HG02759 (cell line): ENCODE measurements at regions not wholly inside any gene's neighbourhood (a gene's known extent, or its start where the extent isn't known, plus 50 kb on each side); places are given as distances from the start of the nearest gene placed in this dataset.
"Not testable (repeated sequence)": the region's sequence is repeated elsewhere in the genome, so short reads cannot be mapped to it uniquely, and the experiment has no call there.

ENCODE experiments used
- ATAC-seq: cut with Tn5 transposase; IDR thresholded peaks from one replicate; pipeline ENCODE4 v1.9.1; 2021; ENCODE audit warnings: mild to moderate bottlenecking, moderate library complexity; ENCODE audit not compliant: unreplicated experiment

DNA sequence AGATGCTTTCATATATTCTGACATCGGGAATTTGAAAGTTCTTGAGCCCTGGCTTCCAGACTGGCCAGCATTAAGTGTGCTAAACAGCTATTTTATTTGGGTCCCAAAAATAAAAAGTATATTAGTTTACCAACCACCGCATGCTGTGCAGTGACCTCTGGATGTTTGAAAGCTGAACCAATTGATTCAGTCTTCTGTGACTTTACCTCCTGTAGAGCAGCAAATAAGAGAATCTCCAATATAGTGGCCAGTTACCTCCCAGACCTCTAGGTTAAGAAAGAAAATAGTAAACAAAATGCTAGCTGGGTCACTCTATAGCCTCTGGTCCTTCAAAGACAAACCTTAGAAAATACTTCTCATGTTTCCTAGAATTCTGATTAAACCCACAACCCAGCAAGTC lies 424.6 kb upstream of the NFE2L3 start:
- ATAC-seq, result no peak

DNA sequence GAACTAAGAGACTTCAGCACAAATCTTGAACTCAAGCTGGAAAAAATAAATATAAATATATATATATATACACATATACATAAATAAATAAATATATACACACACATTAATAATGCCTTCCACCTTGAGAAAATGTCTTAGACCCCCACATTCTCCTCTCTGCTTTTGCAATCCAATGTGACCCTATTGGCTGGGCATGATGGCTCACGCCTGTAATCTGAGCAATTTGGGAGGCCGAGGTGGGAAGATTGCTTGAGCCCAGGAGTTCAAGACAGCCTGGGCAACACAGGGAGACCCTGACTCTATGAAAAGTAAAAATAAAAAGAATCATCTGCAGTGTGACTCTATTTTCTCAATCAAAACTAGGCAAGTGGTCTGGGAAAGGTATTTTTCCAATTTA lies 424.1 kb upstream of the NFE2L3 start:
- ATAC-seq, result no peak

GRCh38 chr7:25731068-25731845 lies 420.7 kb upstream of the NFE2L3 start:
- ATAC-seq, result no peak

DNA sequence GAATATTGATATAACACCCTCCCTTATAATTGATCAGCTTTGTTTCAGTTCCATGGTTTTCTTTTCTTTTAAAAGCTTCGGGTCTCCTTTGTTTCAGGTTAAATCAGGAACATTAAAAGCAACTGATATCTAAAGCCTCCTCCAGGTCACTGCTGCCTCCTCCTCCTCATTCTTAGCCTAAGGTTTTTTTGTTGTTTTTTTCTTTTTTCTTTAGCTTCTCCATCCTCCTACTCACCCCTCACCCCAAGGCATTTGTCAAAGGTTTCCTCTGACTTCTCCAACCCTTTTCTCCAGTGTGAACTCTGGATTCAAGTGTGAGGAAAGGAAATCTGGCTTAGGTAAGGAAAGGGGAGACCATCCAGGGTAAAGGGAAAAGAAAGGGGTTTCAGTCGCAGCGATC lies 420.2 kb upstream of the NFE2L3 start:
- no peak for ATAC-seq

DNA sequence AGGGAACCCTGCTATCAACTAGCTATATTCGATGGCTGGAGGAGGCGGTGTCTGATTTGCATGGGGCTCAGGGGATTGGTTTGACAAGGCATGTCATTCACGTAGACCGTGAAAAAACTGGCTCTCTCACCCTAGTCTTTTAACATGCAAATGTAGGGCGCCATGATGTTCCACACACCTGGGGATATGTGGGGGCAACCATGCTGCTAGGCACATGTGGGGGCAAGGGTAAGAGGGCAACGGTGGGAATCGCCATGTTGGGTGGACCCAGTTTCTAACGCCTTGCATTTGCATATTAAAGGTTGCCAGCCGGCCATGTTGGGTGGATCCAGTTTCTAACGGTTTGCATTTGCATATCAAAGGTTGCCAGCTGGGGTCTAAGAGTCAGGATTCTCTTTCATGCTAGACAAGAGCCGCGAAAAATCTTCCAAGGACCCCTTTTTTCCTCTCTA lies 419.2 kb upstream of the NFE2L3 start:
- no peak for ATAC-seq

- no peak for ATAC-seq
Observed at GRCh38 chr7:25735674-25736242, 416.2 kb upstream of the NFE2L3 start.

GRCh38 chr7:25738528-25738927 lies 413.5 kb upstream of the NFE2L3 start:
- no peak for ATAC-seq

GRCh38 chr7:25739143-25739542 lies 412.9 kb upstream of the NFE2L3 start:
- ATAC-seq, result no peak

- no peak for ATAC-seq
Observed at GRCh38 chr7:25742316-25742715, 409.7 kb upstream of the NFE2L3 start.

DNA sequence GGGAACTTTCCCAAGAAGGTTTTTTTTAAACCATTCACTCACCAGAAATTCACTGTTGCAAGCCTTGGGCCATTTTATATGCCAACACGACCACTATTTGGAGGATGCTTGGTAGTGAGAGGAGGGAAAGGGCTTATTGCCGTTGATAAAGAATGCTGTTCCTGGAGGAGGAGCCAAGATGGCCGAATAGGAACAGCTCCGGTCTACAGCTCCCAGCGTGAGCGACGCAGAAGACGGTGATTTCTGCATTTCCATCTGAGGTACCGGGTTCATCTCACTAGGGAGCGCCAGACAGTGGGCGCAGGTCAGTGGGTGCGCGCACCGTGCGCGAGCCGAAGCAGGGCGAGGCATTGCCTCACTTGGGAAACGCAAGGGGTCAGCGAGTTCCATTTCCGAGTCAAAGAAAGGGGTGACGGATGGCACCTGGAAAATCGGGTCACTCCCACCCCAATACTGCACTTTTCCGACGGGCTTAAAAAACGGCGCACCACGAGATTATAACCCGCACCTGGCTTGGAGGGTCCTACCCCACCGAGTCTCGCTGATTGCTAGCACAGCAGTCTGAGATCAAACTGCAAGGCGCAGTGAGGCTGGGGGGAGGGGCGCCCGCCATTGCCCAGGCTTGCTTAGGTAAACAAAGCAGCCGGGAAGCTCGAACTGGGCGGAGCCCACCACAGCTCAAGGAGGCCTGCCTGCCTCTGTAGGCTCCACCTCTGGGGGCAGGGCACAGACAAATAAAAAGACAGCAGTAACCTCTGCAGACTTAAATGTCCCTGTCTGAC lies 408.1 kb upstream of the NFE2L3 start:
- ATAC-seq, result not testable (repeated sequence)

- no peak for ATAC-seq
Observed at GRCh38 chr7:25750744-25751508, 401.1 kb upstream of the NFE2L3 start.

- no peak for ATAC-seq
Observed at GRCh38 chr7:25752154-25752553, 399.8 kb upstream of the NFE2L3 start.

- no peak for ATAC-seq
Observed at GRCh38 chr7:25752967-25753791, 398.8 kb upstream of the NFE2L3 start.

GRCh38 chr7:25753837-25754236 lies 398.2 kb upstream of the NFE2L3 start:
- no peak for ATAC-seq

- no peak for ATAC-seq
Observed at GRCh38 chr7:25754333-25754732, 397.7 kb upstream of the NFE2L3 start.

DNA sequence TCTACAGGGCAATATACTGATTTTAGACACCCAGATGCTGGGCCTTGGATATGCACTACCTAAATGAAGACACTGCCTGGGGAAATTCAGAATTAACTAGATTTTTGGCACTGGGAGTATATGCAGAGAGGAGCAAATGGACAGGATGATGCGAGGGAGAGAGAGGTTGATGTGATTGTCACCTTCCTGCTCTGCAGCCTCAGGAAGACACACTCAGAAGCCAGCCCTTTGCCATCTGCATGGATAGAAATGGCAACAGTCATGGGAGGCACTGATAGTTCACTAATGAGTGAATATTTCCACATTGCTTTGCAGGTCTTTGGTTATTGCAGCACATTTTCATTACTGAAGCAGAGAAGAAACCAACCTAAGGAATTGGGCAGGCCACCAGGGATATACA lies 397.2 kb upstream of the NFE2L3 start:
- ATAC-seq, result no peak

GRCh38 chr7:25756601-25757000 lies 395.4 kb upstream of the NFE2L3 start:
- ATAC-seq, result no peak

GRCh38 chr7:25758559-25758958 lies 393.4 kb upstream of the NFE2L3 start:
- ATAC-seq, result no peak

- no peak for ATAC-seq
Observed at GRCh38 chr7:25759286-25759685, 392.7 kb upstream of the NFE2L3 start.

- no peak for ATAC-seq
Observed at GRCh38 chr7:25759748-25760147, 392.2 kb upstream of the NFE2L3 start.
